IPS-20b (cell line): ENCODE measurements at regions not wholly inside any gene's neighbourhood (a gene's known extent, or its start where the extent isn't known, plus 50 kb on each side); places are given as distances from the start of the nearest gene placed in this dataset.

Experiments used
- H3K27ac ChIP-seq: one replicate; pipeline ENCODE4 v1.5.1; 2013; ENCODE audit warnings: low read length
- H3K27me3 ChIP-seq: 2 replicates; pipeline ENCODE4 v1.6.1; 2013; ENCODE audit warnings: mild to moderate bottlenecking, low read length, inconsistent platforms; ENCODE audit not compliant: insufficient read depth
- H3K36me3 ChIP-seq: 2 replicates; pipeline ENCODE4 v1.6.1; 2013; ENCODE audit warnings: low read depth, mild to moderate bottlenecking, inconsistent platforms, low read length, moderate library complexity; ENCODE audit not compliant: insufficient read depth
- H3K4me1 ChIP-seq: 2 replicates; pipeline ENCODE4 v1.6.1; 2013; ENCODE audit warnings: mild to moderate bottlenecking, control low read depth, inconsistent platforms, low read length, moderate library complexity; ENCODE audit not compliant: insufficient read depth
- H3K4me3 ChIP-seq: 2 replicates; pipeline ENCODE4 v1.5.1; 2013; ENCODE audit warnings: mild to moderate bottlenecking, low read length, inconsistent platforms
- H3K9ac ChIP-seq: 2 replicates; pipeline ENCODE4 v1.6.1; 2013; ENCODE audit warnings: low read depth, mild to moderate bottlenecking, inconsistent platforms, low read length, moderate library complexity
- H3K9me3 ChIP-seq: 2 replicates; pipeline ENCODE4 v1.6.1; 2013; ENCODE audit warnings: mild to moderate bottlenecking, low read depth, low read length, inconsistent platforms; ENCODE audit not compliant: insufficient read depth

DNA sequence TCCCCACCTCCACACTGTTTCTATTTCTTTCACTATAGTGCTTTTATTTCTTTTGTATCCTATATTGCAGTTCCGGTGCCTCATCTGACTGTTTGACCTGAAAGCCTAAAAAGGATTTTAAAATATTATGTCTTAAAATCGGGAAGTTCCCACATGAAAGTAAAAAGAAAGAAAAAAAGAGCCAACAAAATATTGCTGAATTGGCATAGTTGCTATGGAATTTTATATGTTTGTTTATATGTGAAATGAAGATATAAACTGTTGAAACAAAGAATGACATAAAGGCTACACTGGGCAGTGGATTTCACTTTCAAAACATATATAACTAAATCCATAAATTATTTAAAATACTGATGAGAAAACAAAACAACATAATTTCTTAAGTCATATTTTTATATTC, 1383.7 kb downstream of the C4orf33 start:
- Histone ChIP-seq H3K9me3 (no peaks in the 10 kb centered on the region), H3K4me3 (no peak overlapping the region), H3K27ac (no peak overlapping the region), H3K27me3 (no peaks in the 10 kb centered on the region), H3K9ac (no peak overlapping the region), H3K4me1 (no peaks in the 10 kb centered on the region), H3K36me3 (no peaks in the 10 kb centered on the region)

DNA sequence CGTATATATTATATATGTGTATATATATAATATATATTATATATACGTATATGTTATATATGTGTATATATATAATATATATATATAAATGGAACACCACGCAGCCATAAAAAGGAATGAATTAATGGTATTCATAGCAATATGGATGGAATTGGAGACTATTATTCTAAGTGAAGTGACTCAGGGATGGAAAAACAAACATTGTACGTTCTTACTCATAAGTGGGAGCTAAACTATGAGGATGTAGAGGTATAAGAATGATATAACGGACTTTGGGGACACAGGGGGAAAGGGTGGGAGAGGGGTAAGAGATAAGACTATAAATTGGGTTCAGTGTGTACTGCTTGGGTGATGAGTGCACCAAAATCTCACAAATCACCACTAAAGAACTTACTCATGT, 1388.9 kb downstream of the C4orf33 start:
- Histone ChIP-seq H3K9me3 (no peaks in the 10 kb centered on the region), H3K4me3 (no peak overlapping the region), H3K9ac (no peak overlapping the region), H3K27ac (no peak overlapping the region), H3K36me3 (no peaks in the 10 kb centered on the region), H3K4me1 (no peaks in the 10 kb centered on the region), H3K27me3 (no peaks in the 10 kb centered on the region)

DNA sequence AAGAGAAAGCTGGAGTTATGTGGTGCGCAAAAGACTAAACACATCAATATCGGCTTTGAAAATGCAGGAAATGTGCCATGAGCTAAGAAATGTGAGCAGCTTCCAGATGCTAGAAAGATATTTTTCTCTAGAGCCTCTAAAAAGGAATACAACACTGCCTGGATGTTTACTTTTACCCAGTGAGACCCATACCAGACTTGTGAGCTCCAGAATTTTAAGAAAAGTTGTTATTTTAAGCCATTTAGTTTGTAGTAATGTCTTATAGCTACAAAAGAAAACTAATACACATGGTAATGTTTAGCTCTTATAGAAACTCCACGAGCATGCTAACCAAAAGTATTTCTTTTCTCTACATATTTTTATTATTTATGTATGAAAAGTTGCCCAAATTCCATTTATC, 1389.4 kb downstream of the C4orf33 start:
- Histone ChIP-seq H3K4me3 (no peak overlapping the region), H3K4me1 (no peaks in the 10 kb centered on the region), H3K9ac (no peak overlapping the region), H3K9me3 (no peaks in the 10 kb centered on the region), H3K27ac (no peak overlapping the region), H3K27me3 (no peaks in the 10 kb centered on the region), H3K36me3 (no peaks in the 10 kb centered on the region)

DNA sequence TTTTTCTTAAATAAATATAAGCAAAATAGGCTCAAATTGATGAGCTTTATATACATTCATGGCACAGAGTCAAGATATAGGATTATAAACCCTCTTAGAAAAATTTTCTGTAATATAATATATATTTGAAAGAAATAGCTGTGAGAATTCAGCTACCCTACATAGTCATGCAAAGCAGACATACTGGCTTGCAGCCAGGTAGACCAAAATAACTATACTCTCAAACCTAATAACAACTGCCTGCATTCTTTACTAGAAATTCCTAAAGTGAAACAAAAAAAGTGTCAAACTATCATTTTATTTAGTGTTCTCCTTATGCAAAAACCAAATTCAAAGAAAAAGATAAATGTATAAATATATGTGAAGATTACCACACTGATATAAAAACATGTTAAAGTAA, 1390.2 kb downstream of the C4orf33 start:
- no peaks in the 10 kb centered on the region for H3K36me3 ChIP-seq
- no peak overlapping the region for H3K27ac ChIP-seq
- peaks cover 2% of the 10 kb centered on the region; the same call in 1 of the 2 replicates for H3K9me3 ChIP-seq
- no peak overlapping the region for H3K4me3 ChIP-seq
- H3K4me1 ChIP-seq = no peaks in the 10 kb centered on the region
- no peaks in the 10 kb centered on the region for H3K27me3 ChIP-seq
- H3K9ac ChIP-seq = no peak overlapping the region

DNA sequence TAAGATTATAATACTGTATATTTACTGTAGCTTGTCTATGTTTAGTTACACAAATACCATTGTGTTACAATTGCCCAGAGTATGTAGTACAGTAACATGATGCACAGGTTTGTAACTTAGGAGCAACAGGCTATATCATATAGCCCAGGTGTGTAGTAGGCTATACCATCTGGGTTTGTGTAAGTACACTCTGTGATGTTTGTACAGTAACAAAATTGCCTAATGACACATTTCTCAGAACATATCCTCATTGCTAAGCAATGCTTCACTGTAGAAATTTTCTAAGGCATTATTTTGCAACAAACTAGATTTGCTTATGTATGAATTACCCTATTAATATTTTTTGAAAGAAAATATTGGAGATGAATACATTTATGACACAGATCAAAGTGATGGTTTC, 1390.9 kb downstream of the C4orf33 start:
- Histone ChIP-seq H3K9ac (no peak overlapping the region), H3K36me3 (no peaks in the 10 kb centered on the region), H3K4me3 (no peak overlapping the region), H3K4me1 (no peaks in the 10 kb centered on the region), H3K9me3 (peaks cover 8% of the 10 kb centered on the region; the same call in 1 of the 2 replicates), H3K27ac (no peak overlapping the region), H3K27me3 (no peaks in the 10 kb centered on the region)

DNA sequence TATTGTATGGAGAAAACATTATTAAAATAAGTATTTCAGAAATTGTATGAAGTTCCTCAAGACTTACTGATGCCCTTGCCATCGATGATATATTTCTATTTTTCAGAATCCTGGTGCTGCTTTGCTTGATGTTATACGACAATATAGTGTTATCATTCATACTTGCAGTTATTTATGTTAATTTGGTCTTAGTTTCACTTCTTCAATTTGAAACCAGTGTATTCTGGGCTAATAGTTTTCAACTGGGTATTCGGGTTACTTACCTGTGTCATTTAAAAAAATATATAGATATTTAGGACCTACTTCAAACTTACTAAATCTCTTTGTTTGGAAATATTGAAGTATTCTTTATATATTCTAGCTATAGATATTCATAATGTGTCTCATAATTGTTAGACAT, 1414.7 kb downstream of the C4orf33 start:
- Histone ChIP-seq H3K4me1 (no peaks in the 10 kb centered on the region), H3K27ac (no peak overlapping the region), H3K4me3 (no peak overlapping the region), H3K27me3 (no peaks in the 10 kb centered on the region), H3K36me3 (no peaks in the 10 kb centered on the region), H3K9me3 (no peaks in the 10 kb centered on the region), H3K9ac (no peak overlapping the region)

DNA sequence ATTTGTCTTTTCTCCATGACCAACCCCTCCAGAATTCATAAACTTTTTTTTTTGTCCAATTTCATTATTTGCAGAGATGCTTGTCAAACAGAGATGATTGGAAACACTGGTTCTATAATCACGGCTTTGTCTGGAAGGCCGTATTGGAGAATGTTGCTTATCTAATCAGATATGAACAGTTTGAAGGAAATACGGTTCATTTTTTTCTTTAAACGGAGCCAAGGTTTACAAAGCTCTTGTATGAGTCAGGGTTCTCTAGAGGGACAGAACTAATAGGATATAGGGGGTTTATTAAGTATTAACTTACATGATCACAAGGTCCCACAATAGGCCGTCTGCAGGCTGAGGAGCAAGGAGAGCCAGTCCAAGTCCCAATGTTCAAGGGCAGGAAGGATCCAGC, 1415.8 kb downstream of the C4orf33 start:
- H3K9ac ChIP-seq = no peak overlapping the region
- H3K27ac ChIP-seq = no peak overlapping the region
- no peaks in the 10 kb centered on the region for H3K4me1 ChIP-seq
- H3K27me3 ChIP-seq = no peaks in the 10 kb centered on the region
- no peaks in the 10 kb centered on the region for H3K9me3 ChIP-seq
- H3K36me3 ChIP-seq = no peaks in the 10 kb centered on the region
- H3K4me3 ChIP-seq = no peak overlapping the region

DNA sequence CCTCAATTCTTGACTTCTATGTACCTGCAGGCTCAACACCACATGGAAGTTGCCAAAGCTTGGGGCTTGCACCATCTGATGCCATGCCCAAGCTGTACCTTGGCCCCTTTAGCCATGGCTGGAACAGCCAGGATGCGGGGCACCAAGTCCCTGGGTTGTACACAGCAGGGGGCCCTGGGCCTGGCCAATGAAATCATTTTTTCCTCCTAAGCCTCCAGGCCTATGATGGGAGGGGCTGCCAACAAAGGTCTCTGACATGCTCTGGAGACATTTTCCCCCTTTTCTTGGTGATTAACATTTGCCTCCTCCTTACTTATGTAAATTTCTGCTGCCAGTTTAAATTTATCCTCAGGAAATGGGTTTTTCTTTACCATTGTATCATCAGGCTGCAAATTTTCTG, 1428.1 kb downstream of the C4orf33 start:
- no peaks in the 10 kb centered on the region for H3K27me3 ChIP-seq
- H3K27ac ChIP-seq = no peak overlapping the region

DNA sequence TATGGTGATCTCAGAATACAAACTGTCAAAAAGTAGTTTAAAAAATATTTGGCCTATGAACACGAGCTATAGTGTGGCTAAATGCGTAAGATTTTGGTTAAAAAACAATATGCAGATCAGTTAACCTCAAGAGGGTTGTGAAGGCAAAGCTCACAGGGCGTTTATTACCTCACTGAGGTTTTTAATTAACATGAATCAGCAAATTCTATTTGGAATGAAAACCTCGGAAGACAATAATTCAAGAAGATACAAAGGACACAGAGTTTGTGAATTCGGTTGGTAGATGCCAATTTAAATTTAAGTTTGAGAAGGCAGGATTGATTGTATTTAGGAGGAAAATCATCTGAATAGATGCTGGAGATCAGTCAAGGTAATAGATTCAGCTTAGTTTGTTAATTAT, 1434.6 kb downstream of the C4orf33 start:
- Histone ChIP-seq H3K27me3 (no peaks in the 10 kb centered on the region), H3K4me1 (no peaks in the 10 kb centered on the region), H3K9me3 (no peaks in the 10 kb centered on the region), H3K4me3 (no peak overlapping the region), H3K9ac (no peak overlapping the region), H3K27ac (no peak overlapping the region), H3K36me3 (no peaks in the 10 kb centered on the region)

More for the DNA sequence above, 1428.1 kb downstream of the C4orf33 start:
- Histone ChIP-seq H3K9ac (no peak overlapping the region), H3K9me3 (peaks cover 24% of the 10 kb centered on the region), H3K4me1 (no peaks in the 10 kb centered on the region), H3K4me3 (no peak overlapping the region), H3K36me3 (no peaks in the 10 kb centered on the region)

DNA sequence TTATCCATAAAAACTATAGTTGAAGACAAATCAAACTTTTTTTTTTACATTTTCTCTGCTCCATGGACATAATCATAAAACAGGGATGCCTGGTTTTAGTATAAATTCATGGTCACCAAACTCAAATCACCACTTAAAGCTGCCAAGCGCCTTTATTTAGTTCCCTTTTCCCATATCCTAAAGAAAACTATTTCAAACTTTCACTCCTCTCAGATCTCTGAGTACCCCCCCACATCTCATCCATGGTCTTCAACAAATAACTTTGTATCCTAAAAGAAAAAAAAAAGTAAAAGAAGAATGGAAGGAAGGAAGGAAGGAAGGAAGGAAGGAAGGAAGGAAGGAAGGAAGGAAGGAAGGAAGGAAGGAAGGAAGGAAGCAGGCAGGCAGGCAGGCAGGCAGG, 1438.7 kb downstream of the C4orf33 start:
- Histone ChIP-seq H3K9me3 (no peaks in the 10 kb centered on the region), H3K9ac (no peak overlapping the region), H3K4me3 (no peak overlapping the region), H3K4me1 (no peaks in the 10 kb centered on the region), H3K36me3 (no peaks in the 10 kb centered on the region), H3K27ac (no peak overlapping the region), H3K27me3 (no peaks in the 10 kb centered on the region)

DNA sequence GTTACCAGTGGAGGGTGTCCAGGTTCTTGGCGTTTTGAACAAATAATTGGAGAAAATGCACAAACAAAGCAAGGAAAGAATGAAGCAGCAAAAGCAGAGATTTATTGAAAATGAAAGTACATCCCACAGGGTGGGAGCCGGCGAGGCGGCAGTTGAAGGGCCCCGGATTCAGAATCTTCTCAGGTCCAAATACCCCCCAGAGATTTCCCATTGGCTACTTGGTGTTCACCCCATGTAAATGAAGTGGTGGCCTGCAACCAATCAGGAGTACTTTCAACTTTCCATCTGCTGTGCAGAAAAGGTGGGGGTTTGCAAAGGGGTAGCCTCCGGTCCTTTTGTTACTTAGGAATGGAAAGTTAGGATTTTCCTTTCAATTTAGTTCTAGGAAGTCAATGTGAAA, 1447.0 kb downstream of the C4orf33 start:
- H3K9ac ChIP-seq = no peak overlapping the region
- no peaks in the 10 kb centered on the region for H3K27me3 ChIP-seq
- H3K27ac ChIP-seq = no peak overlapping the region
- H3K4me1 ChIP-seq = no peaks in the 10 kb centered on the region
- no peaks in the 10 kb centered on the region for H3K9me3 ChIP-seq
- H3K36me3 ChIP-seq = no peaks in the 10 kb centered on the region
- no peak overlapping the region for H3K4me3 ChIP-seq

DNA sequence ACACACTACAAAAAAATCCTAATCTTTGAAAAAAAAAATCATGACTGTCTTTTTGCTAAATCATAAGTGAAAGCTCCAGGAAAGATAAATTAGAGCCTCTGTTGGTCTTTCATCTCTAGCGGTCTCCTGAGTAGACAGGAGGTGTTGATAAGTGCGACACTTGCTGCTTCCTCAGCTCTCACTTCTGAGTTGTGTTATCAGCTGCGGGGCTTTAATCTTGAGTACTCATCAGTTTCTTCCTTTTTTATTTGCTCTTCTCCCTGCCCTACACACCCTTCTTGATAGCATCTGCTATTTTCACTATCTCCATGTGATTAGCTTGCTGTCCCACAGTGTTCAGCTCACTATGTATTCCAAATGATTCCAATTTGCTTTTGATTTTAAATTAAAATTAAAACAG, 1449.2 kb downstream of the C4orf33 start:
- Histone ChIP-seq H3K4me1 (no peaks in the 10 kb centered on the region), H3K4me3 (no peak overlapping the region), H3K9ac (no peak overlapping the region), H3K36me3 (no peaks in the 10 kb centered on the region), H3K9me3 (no peaks in the 10 kb centered on the region), H3K27me3 (no peaks in the 10 kb centered on the region), H3K27ac (no peak overlapping the region)

DNA sequence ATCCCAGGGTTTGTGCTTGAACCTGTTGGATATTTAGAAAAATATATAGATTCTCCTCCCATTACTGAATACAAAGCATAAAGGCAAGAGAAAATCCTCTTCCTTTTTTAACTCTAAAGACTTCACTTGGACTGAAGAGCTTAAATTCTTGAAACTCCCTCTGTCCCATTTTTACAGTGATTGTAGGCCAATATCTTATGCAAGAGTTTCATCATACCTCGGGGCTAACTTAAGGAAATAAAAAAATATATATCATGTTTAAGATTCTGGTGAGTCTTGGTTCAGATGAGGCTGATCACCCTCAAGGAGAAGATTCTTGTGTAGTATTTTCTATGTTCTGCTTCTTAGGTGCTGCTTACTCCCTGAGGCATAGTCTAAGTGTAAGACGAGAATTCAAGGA, 1449.6 kb downstream of the C4orf33 start:
- Histone ChIP-seq H3K27me3 (no peaks in the 10 kb centered on the region), H3K27ac (no peak overlapping the region), H3K36me3 (no peaks in the 10 kb centered on the region)

More for the DNA sequence above, 1449.6 kb downstream of the C4orf33 start:
- Histone ChIP-seq H3K4me1 (no peaks in the 10 kb centered on the region), H3K9me3 (no peaks in the 10 kb centered on the region), H3K9ac (no peak overlapping the region), H3K4me3 (no peak overlapping the region)
